ENCODE measurements at regions not wholly inside any gene's neighbourhood (a gene's known extent, or its start where the extent isn't known, plus 50 kb on each side); places are given as distances from the start of the nearest gene placed in this dataset.

DNA sequence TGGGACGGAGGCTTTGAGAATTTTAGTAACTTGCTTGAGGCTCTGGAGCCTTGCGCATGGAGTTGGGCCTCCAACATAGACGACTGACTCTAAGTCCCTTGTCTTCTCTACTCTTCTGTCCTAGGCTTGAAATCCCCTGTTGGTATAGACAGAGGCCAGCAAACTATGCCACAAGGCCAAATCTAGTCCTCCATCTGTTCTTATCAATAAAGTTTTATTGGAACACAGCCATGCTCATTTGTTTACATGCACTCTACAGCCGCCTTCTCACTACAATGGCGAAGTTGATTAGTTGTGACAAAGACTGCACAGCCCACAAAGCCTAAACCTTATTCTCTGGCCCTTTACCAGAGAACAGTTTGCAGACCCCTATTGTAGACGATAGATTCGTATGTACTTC lies 174.1 kb upstream of the ZFP64 start:
- TF ChIP-seq, protein P1, sequence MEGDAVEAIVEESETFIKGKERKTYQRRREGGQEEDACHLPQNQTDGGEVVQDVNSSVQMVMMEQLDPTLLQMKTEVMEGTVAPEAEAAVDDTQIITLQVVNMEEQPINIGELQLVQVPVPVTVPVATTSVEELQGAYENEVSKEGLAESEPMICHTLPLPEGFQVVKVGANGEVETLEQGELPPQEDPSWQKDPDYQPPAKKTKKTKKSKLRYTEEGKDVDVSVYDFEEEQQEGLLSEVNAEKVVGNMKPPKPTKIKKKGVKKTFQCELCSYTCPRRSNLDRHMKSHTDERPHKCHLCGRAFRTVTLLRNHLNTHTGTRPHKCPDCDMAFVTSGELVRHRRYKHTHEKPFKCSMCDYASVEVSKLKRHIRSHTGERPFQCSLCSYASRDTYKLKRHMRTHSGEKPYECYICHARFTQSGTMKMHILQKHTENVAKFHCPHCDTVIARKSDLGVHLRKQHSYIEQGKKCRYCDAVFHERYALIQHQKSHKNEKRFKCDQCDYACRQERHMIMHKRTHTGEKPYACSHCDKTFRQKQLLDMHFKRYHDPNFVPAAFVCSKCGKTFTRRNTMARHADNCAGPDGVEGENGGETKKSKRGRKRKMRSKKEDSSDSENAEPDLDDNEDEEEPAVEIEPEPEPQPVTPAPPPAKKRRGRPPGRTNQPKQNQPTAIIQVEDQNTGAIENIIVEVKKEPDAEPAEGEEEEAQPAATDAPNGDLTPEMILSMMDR (IDR thresholded peaks at IDR 0.05) = no peak
- TF ChIP-seq POLR2A (IDR thresholded peaks at IDR 0.05) = no peak
- TF ChIP-seq EP300 (IDR thresholded peaks at IDR 0.05) = no peak

Data from tibial nerve (tissue), 4 donors.